GM18511 (cell line): ENCODE measurements at regions not wholly inside any gene's neighbourhood (a gene's known extent, or its start where the extent isn't known, plus 50 kb on each side); places are given as distances from the start of the nearest gene placed in this dataset.
A peak's percentile ranks its signal among the peaks of the same experiment; 100 is the strongest.

ENCODE experiments used
- ATAC-seq: cut with Tn5 transposase; IDR thresholded peaks from one replicate; pipeline ENCODE4 v1.9.1; 2021; ENCODE audit warnings: mild to moderate bottlenecking, moderate library complexity; ENCODE audit not compliant: unreplicated experiment

DNA sequence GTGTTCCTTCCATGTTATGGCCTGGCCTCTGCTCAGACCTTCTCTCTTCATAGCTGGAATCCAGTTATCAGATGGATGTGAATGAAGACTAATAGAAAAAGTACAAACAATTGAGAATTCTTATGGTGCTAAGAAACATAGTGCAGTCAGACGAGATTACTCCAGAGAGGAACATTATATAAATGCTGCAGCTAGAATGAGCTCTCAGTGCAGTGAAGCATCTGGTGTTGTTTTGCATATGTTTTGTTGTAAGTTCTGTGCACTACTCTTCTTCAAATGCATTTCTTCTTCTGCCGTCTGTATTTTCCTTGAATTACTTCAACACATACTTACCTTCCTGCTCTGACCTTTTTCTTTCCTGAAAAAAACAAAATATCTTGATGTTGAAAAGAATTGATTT lies 602.4 kb upstream of the CDH18 start:
- ATAC-seq: no peak

DNA sequence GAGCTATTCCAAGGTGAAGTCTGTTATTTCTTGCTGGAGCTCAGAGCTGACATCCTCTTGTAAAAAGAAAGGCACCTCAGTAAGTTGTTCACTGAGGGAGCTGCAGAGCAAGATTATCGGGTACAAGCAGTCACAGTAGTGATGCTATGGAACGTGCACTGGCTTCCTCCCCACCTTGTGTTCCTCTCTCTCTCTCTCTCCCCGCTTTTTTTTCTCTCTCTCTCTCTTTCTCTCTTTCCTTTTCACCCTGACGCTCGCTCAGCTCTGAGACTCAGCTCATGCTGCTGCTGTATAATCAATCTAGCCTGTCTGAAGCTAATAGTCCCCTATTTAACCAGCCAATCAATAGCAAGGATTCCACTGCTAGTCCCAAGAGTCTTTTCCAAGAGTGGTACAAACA lies 587.6 kb upstream of the CDH18 start:
- no peak for ATAC-seq

DNA sequence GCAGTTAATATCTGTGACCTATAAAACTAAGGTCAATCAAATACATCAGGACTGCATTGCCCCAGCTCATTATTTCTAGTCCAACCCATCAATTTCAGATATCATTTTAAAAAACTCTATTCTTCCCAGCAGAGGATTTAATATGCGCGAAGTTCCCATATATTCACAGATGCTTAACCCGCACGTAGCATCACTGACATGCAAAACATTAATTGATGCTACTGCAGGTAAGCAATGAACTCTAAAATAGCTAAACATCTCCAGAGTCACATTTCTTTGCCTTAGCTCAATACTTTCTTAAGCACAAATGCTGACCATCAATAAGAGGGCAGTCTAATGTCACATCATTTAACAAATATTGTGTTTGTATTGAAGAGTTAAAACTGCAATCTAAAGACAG lies 586.6 kb upstream of the CDH18 start:
- ATAC-seq: no peak

DNA sequence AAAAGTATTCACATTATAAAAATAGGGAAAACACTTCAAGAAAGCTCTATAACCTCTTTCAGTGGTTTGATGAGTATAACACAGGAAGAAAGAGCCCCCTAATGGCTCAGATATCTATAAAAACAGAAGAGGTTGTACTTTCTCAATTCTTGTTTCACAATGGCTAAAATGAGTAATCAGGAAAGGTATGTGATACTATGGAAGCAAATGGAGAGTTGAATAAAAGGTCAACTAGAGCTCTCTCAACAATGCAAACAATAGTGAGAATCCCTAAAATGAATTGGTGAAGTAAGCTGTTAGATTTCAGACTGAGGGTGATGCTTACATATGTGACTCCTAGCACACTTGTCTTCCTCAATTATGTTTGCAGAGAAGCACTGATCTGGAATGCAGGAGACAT lies 584.6 kb upstream of the CDH18 start:
- peak; percentile 69 for ATAC-seq

DNA sequence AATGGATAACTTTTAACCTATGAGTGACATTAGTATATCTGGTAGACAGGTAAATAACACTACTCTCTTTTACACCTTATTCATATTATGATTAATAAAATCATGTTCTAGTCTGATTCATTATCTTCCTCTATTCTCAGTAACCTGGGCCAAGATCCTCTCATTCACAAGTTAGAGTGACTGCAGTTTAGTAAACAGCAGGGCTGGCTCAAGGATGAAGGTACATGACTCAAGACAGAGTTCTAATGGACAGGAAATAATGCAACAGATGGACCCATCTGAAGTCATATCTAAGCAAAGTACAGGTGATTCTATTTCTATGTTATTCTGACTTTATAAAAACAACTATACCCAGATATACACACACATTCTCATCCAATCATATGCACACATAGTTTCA lies 582.5 kb upstream of the CDH18 start:
- no peak for ATAC-seq

DNA sequence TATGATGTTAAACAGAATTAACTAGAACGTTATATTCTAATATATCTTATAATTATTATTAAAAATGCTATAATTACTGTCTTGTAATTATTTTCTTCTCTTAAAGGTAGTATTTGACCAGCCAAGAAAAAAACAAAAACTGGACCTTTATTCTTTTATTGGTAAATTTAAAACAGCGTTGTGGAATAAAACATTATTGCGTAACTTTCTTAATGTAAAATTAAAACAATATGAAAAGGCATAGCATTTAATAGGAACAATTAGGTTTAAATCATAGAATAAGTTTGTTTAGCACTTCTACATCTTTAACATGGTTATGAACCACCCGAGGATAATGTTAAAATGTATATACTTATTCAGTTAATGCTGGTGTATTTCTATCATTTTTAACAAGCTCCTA lies 574.5 kb upstream of the CDH18 start:
- ATAC-seq: no peak

DNA sequence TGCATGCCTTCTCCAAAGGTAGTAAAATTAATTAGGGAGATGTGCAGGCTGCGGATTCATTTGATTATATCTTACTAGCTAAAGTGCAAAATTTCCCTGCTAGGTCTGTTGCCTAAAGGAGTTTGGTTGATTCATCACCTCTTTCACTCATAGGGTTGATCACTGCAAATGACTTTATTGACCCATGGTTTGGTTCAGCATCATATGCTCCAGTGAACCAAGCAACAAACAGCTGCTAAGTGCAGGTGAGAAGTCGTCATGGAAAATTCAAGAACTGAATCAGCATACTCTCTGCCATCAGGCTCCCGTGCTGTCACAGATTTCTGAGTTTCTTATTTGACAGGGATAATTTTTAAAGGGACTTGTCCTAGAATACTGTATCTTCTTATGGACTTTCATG lies 571.8 kb upstream of the CDH18 start:
- ATAC-seq: no peak

DNA sequence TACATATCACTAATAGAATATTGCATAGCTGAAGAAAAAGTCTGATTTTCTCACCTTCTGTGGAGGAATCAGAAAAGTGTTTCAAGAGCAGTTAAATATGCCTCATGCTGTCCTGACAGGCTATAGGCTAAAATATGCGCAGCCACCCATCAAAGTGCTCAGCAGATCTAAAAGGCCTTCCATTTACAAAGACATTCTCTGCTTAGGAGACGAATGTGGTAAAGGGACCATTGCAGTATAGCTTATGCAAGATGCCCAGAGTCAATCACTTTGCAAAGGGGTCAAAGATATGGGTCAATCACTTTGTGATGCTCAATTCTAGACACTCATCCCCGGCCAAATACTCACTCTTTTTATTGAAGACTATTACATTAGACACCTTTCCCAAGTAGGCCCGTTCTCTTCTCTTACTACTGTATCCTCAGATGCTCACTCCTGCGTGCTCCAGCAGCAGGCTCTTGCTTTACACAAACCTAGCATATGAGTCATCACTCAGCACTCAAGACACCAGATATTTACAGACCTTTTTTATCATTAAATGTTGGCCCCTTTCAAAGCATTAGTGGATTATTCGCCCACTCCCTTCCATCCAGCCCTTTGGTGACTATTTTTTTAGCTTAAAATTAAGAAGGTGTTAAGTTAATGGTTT lies 568.2 kb upstream of the CDH18 start:
- no peak for ATAC-seq

DNA sequence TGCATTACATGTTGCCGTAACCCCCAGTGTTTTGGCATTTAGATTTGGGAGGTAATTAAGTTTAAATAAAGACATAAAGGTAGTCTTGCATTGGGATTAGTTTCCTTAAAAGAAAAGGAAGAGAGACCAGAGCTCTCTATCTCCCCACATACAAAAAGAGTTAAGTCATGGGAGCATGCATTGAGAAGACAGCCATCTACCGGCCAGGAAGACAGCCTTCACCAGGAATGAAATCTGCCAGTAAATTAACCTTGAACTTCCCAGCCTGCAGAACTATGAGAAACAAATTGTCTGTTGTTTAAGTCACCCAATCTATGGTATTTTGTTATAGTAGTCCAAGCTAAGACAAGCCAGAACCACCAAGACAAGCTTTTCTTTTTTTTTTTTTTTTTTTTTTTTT lies 567.0 kb upstream of the CDH18 start:
- no peak for ATAC-seq

DNA sequence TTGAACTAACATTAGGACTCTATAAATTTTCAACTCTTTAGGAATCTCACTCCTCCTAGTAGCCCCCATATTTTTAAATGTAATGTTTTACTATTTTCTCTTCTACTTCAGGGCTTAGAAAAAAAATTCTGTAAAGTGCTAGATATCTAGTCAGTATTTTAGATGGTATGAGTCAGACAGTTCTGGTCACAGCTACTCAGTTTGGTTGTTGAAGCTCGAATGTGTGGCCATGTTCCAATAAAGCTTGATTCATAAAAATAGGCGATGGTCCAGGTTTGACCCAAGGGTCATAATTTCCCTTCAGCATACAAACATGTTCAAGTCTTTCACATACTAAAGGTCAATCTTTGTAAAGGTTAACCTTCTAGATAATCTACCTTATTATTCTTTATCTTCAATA lies 566.0 kb upstream of the CDH18 start:
- no peak for ATAC-seq

DNA sequence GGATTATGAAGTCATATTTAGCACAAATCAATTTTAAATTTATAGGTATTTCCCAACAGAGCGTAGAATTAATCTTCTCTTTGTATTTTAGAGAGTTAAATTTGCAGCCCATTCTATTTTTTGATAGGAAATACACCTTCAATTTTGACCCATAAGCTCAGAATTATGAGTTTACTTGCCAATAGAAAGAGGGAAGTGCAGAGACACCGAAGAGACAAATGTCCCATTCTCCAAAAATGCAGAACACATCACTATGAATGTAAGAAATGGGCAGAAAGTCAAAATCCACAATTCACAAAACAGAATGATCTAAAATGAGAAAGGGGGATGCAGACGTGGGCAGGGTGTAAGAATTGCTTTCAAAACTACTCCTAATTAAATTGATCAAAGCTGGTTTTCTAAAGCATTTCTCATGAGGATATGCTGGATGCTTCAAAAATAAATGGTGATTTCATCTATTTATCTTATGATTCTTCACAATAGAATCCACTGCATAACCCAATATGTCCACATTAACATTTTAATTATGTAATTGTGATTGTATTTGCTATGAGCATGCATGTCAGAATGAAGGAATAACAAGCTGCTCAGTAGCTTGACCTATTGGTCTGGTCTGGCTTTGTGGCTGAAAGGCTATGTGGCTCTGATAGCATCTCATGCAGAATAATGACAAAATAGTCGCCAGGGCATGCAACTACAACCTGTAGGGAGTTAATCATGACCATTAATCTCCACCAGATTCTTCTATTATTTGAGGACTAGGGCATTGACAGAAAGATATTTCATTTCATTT lies 550.1 kb upstream of the CDH18 start:
- ATAC-seq: no peak

DNA sequence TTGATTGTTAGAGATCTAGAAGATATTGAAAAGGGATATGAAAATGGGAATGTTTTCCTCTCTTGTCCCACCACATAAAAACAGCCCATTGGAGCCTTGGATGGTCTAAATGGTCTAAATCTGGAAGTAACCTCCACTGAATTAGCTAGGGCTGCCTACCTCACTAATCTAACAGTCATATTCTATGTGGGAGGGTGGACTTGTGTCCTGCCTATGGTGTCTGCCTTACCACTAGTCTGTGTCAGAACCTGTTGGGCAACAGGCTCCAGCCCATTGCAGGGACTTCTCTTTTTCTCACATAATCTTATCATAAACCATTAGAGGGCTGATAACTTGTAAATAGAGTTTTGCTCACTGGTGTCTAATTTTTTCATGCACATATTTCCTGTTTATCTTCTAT lies 548.8 kb upstream of the CDH18 start:
- no peak for ATAC-seq

DNA sequence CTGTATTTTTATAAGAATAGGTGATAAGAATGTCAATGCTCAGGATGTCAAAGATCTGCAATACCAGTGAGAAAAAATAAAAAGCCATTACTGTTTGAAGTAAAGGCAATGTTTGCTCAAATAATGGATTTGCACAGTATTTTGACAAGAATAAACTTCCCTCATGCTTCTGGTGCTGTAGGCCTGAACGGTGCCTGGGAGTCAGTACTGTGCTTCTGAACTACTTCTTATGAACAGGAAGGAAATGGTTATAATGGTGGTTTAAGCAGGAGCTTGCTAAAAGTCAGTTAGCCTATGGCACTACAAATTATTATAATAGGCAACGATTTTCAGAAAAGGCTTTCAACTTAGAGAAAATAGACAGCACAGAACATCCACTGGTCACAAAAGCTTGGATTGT lies 548.3 kb upstream of the CDH18 start:
- no peak for ATAC-seq

DNA sequence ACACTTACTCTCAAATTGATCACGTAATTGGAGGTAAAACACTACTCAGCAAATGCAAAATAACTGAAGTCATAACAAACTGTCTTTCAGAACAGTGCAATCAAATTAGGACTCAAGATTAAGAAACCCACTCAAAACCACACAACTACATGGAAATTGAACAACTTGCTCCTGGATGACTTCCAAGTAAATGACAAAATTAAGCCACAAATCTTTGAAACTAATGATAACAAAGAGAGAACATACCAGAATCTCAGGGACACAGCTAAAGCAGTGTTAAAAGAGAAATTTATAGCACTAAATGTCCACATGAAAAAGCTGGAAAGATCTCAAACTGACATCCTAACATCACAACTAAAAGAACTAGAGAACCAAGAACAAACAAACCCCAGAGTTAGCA lies 540.5 kb upstream of the CDH18 start:
- ATAC-seq: no peak

DNA sequence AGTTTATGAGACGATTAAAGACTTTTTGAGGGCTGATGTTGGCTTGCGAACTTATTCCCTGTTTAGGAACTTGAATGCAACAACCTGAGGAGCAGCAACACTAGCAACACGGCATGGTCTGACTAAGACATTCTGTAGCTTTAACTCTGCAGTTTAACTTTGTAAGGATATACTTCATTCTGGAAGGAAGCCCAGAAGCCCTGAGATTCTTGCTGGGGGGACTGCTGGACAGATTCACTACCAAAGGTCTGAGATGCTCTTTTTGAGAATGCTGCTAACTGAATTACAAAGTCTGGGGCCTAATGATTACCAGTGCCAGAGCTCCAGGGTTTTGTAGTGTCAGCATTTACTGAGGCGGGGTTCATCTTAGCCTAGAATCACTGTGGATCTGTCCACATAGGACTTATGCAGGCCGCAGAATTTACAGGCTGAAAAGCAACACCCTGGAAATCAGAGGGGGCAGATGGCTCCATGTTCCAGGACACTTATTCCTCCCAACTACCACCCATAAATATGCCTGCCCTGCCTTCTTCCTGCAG lies 537.1 kb upstream of the CDH18 start:
- ATAC-seq: no peak

DNA sequence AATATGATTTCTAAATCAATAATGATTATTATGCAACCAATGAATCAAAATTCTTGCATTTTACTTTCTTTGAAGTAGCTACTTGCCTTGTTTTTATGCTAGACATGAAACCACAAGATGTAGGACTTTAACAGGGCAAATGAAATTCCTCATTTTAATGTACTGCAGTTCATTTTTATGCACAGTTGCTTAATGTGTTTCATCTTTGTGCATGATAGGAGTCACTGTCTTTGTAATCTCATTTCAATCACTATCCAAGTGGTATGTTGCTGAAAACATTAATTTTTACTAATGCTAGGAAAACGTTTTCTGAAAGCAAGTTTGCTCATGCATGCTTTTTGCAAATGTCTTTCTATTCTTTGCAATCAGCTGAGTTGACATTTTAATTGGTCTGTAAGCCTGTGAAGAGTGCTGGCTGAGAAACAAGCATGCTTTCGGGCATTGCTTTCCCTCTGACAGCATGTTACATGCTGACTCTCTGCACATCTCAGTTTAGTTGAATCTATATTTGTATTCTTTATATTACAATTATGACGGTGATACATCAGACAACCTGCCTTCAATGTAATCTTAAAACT lies 535.0 kb upstream of the CDH18 start:
- no peak for ATAC-seq

DNA sequence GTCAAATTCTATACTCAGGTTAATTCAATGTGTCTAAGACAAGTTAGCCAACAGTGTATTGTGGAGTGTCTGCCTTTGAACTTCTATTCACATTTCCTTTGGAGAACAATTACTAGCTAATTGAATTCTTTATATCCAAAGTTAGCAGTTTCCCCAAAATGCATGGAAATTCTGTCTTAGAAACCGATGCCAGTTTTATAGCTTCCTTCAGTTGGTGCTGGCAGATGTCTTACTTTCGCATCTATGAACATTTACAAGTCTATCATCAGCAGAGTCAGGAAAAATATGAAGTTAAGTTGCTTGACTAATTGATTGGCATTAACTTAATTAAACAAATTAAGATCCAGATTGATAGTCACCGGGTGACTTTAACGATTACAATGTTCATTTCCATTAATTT lies 527.6 kb upstream of the CDH18 start:
- ATAC-seq: no peak

DNA sequence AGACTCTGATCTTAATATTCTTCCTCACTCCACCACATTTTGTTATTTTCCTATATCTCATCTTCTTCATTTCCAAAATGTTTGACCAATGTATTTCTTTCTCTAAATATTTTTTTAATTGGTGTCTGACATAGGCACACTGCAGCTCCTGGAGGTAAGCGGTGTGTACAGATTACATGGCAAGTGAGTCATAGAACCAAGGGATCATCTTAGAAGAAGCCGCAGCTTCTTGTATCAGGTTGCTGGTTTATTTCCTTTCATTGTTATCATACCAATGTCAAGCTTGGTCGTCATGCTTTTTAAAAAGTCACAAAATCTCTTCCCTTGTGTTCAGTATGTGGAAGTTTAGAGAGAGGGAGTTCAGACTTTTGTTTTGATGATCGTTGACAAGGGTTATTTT lies 526.1 kb upstream of the CDH18 start:
- no peak for ATAC-seq

DNA sequence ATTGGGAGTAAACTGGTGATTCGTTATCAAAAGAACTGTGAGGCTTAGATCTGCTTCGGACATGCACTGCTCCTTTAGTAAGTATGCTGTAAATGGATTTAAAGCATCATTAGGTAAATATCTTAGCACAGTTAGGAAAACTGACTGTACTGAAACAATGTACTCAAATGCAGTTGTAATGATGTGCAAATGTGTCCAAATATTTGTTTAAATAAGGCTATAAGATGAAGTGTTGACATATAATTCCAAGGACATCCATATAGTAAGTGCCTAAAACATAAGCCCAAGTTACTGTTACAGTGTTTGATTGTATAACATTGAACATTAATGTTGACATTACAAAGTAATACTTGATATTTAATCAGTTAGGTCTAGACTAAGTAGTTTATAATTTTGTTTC lies 512.5 kb upstream of the CDH18 start:
- no peak for ATAC-seq

DNA sequence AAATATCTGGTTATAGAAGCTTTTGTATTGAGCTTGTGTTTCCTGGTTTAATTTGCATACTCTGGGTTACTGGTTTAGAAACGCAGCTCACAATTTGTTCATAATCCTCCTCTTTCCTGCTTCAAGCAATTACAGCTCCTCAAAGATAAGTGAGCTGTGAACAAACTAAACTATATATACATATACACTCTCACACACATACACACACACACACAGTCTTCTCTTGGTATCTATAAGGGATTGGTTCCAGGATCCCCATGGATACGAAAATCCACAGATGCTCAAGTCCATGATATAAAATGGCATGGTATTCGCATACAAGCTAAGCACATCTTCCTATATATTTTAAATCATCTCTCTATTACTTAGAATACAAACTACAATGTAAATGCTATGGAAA lies 510.9 kb upstream of the CDH18 start:
- no peak for ATAC-seq

DNA sequence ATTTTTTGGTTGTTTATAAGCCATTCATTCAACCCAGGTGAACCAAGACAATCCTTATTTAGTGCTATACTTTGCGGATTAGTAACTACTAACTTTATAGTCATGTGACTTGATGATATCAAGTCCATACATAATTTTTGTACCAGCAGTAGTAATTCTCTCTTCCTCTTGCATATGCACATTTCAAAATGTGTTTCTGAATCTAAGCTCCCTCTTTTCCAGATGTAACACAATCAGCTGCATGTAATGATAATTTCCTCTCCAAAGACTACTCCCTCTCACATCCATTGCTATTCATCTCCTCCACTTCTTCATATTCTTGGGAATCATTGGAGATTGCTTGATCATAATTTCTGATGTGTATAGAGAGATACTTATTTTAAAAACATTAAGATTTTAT lies 510.1 kb upstream of the CDH18 start:
- ATAC-seq: no peak

DNA sequence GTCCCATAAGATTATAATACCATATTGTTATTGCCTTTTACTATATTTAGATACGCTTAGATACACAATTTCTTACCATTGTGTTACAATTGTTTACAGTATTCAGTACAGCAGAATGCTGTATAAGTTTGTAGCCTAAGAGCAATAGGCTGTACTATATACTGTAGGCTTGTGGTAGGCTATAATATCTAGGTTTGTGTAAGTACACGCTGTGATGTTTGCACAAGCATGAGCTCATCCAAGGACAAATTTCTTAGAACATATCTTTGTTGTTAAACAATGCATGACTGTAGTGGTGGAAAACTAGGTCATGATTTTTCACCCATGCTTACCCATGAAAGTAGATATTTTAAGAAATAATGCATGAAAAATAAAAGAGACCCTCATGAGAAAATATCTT lies 509.4 kb upstream of the CDH18 start:
- no peak for ATAC-seq
